Bronchial epithelial cell (primary cell): ENCODE measurements at regions not wholly inside any gene's neighbourhood (a gene's known extent, or its start where the extent isn't known, plus 50 kb on each side); places are given as distances from the start of the nearest gene placed in this dataset.

Experiments used
- DNase-seq: peaks from one replicate; pipeline ENCODE4 v3.0.0-alpha.2; 2010; ENCODE audit warnings: low read depth
- FAIRE-seq: peaks from 2 replicates; lab custom pipeline; 2011; peaks lifted over from hg19 to GRCh38; lab: Jason Lieb, UNC
- H3K27me3 ChIP-seq: 2 replicates; pipeline ENCODE4 v1.5.1; 2011; ENCODE audit warnings: low read length; ENCODE audit not compliant: control insufficient read depth, insufficient read depth
- H3K36me3 ChIP-seq: 2 replicates; pipeline ENCODE4 v1.5.1; 2011; ENCODE audit warnings: low read length; ENCODE audit not compliant: control insufficient read depth, insufficient read depth
- H3K4me3 ChIP-seq: 2 replicates; pipeline ENCODE4 v1.5.1; 2011; ENCODE audit warnings: mild to moderate bottlenecking, low read depth, low read length, control low read depth
- TF ChIP-seq, protein P1 (sequence below): IDR thresholded peaks from 2 replicates; pipeline ENCODE4 v1.5.1; 2011; ENCODE audit warnings: mild to moderate bottlenecking, moderate library complexity, low read length, control low read depth, inconsistent platforms; ENCODE audit not compliant: insufficient read depth, severe bottlenecking

GRCh38 chr5:175765858-175766257 is 105.5 kb upstream of the CPLX2 start:
- DNase-seq (no peak), FAIRE-seq (no peak)
- H3K36me3 ChIP-seq, result no peaks in the 10 kb centered on the region
- H3K4me3 ChIP-seq, result no peak overlapping the region
- TF ChIP-seq, protein P1, sequence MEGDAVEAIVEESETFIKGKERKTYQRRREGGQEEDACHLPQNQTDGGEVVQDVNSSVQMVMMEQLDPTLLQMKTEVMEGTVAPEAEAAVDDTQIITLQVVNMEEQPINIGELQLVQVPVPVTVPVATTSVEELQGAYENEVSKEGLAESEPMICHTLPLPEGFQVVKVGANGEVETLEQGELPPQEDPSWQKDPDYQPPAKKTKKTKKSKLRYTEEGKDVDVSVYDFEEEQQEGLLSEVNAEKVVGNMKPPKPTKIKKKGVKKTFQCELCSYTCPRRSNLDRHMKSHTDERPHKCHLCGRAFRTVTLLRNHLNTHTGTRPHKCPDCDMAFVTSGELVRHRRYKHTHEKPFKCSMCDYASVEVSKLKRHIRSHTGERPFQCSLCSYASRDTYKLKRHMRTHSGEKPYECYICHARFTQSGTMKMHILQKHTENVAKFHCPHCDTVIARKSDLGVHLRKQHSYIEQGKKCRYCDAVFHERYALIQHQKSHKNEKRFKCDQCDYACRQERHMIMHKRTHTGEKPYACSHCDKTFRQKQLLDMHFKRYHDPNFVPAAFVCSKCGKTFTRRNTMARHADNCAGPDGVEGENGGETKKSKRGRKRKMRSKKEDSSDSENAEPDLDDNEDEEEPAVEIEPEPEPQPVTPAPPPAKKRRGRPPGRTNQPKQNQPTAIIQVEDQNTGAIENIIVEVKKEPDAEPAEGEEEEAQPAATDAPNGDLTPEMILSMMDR, result no peak
- no peaks in the 10 kb centered on the region for H3K27me3 ChIP-seq

DNA sequence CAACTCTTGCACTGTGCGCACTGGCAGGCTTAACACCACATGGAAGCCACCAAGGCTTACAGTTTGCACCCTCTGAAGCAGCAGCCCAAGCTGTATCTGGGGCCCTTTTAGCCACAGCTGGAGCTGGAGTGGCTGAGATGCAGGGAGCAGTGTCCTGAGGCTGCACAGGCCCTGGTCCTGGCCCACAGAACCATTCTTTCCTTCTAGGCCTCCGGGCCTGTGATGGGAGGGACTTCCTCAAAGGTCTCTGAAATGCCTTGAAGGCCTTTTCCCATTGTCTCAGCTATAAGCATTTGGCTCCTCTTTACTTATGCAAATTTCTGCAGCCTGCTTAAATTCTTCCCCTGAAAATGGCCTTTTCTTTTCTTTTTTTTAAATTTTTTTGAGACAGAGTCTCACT is 104.4 kb upstream of the CPLX2 start:
- TF ChIP-seq, protein P1, result no peak
- no peak for FAIRE-seq
- no peak overlapping the region for H3K4me3 ChIP-seq

GRCh38 chr5:175772747-175773533 is 98.4 kb upstream of the CPLX2 start:
- peaks cover 2% of the 10 kb centered on the region for H3K27me3 ChIP-seq
- DNase-seq (no peak), FAIRE-seq (no peak)
- H3K36me3 ChIP-seq, result no peaks in the 10 kb centered on the region
- TF ChIP-seq, protein P1, result no peak
- H3K4me3 ChIP-seq, result no peak overlapping the region

More for the DNA sequence above, 104.4 kb upstream of the CPLX2 start:
- DNase-seq, result no peak
- no peaks in the 10 kb centered on the region for H3K27me3 ChIP-seq
- no peaks in the 10 kb centered on the region for H3K36me3 ChIP-seq

DNA sequence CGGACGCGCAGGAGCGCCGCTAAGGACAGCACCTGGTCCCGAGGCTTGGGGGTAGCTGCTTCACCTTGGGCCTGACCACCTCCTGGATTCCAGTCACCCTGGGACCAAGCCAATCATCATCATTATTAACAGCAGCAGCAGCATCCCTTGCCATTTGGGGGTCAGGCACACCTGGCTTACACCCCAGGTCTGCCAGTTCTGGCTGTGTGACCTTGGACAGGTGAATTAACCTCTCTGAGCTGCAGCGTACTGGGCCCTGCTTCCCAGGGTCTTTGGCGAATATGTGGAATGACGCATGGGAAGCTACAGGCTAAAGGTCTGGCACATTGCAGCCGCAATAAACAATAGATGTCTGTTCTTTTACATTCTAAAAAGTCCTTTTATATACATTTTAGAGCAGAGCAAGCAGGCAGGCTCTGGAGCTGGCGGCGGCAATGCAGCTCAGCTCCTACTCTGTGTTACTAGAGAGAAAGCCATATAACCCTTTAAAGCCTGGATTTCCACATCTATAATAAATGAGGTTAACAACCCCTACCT is 97.8 kb upstream of the CPLX2 start:
- H3K4me3 ChIP-seq, result no peak overlapping the region
- no peak for FAIRE-seq

DNA sequence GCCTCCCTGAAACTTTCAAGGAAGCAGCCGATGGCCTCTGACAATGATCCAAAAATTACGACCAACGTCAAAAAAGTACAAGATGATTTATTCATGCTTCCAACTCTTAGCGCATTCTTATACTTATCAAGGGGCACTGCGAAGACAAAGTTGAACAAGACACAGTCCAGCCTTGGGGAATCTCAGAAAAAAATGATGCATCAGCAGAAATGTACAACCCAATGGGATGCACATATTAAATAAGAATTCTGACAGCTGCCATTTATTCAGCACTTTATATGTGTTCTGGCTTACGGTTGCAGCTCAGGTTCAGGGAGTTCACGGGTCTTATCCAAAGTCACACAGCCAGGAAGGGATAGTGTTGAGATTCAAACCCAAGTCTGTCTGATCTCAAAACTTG is 96.0 kb upstream of the CPLX2 start:
- Histone ChIP-seq H3K27me3 (peaks cover 2% of the 10 kb centered on the region), H3K36me3 (no peaks in the 10 kb centered on the region), H3K4me3 (no peak overlapping the region)
- FAIRE-seq (no peak), DNase-seq (no peak)
- TF ChIP-seq, protein P1, result no peak

More for the DNA sequence above, 97.8 kb upstream of the CPLX2 start:
- H3K36me3 ChIP-seq, result no peaks in the 10 kb centered on the region
- H3K27me3 ChIP-seq, result peaks cover 2% of the 10 kb centered on the region
- TF ChIP-seq, protein P1, result no peak
- no peak for DNase-seq
